Left lung (tissue), 4 donors: ENCODE measurements at regions not wholly inside any gene's neighbourhood (a gene's known extent, or its start where the extent isn't known, plus 50 kb on each side); places are given as distances from the start of the nearest gene placed in this dataset.

Source experiments
- ATAC-seq: fragments of 200-7000 bp; cut with Tn5 transposase; one replicate; pipeline ENCODE4 v1.9.1; 2020; ENCODE audit warnings: moderate library complexity
- DNase-seq, 4 donors: peaks; one replicate each; pipeline ENCODE4 v3.0.0-alpha.2; 2013 to 2020
- H3K27ac ChIP-seq, 2 donors: fragments of 200-600 bp; sonication (generic) in 1 of 2; one replicate each; pipeline versions ENCODE4 v1.5.0 to v1.8.0; 2020 to 2021
- H3K27me3 ChIP-seq, 2 donors: fragments of 200-600 bp; sonication (generic) in 1 of 2; one replicate each; pipeline versions ENCODE4 v1.5.0 to v1.8.0; 2020 to 2021
- H3K36me3 ChIP-seq, 2 donors: fragments of 200-600 bp; sonication (generic) in 1 of 2; one replicate each; pipeline versions ENCODE4 v1.5.0 to v1.8.0; 2020 to 2021
- H3K4me1 ChIP-seq, 2 donors: fragments of 200-600 bp; one replicate each; pipeline ENCODE4 v1.8.0; 2021
- H3K4me3 ChIP-seq, 2 donors: fragments of 200-600 bp; sonication (generic) in 1 of 2; one replicate each; pipeline versions ENCODE4 v1.5.0 to v1.8.0; 2020 to 2021; ENCODE audit warnings: mild to moderate bottlenecking in 1 of 2
- H3K9me3 ChIP-seq, 2 donors: fragments of 200-600 bp; sonication (generic) in 1 of 2; one replicate each; pipeline versions ENCODE4 v1.5.0 to v1.8.0; 2020 to 2021
- CTCF ChIP-seq, 2 donors: fragments of 200-600 bp; sonication (generic) in 1 of 2; IDR thresholded peaks; one replicate each; pipeline versions ENCODE4 v1.5.0 to v1.8.0; 2021; ENCODE audit warnings: antibody characterized with exemption in 2 of 2
- intact Hi-C, 2 donors: fragments of 100-400 bp; cut with DNase I; formaldehyde crosslinking; loops; one replicate each; pipeline versions ENCODE4 v1.11.2 to v1.14.2; 2022
- donor health status: DM: no; HTN: yes; CAD: no.
- donor health status: DM: no; HTN: no; CAD: no.

- Histone ChIP-seq H3K27ac (no peak overlapping the region), H3K9me3 (no peaks in the 10 kb centered on the region), H3K27me3 (no peaks in the 10 kb centered on the region), H3K4me3 (no peak overlapping the region), H3K36me3 (no peaks in the 10 kb centered on the region), H3K4me1 (no peaks in the 10 kb centered on the region)
- TF ChIP-seq CTCF (IDR thresholded peaks at IDR 0.05), result no peak
- no peak for ATAC-seq
- no peak for DNase-seq
- intact Hi-C loops, result no loop called here
Measured at GRCh38 chrX:25207803-25208475, 192.2 kb upstream of the ARX start.

GRCh38 chrX:25206778-25207177 is 191.0 kb upstream of the ARX start:
- no peak for ATAC-seq
- no peaks in the 10 kb centered on the region for H3K9me3 ChIP-seq
- H3K4me1 ChIP-seq, result no peaks in the 10 kb centered on the region
- DNase-seq, result no peak
- no peaks in the 10 kb centered on the region for H3K36me3 ChIP-seq
- no peak overlapping the region for H3K27ac ChIP-seq
- intact Hi-C loops, result no loop called here
- H3K27me3 ChIP-seq, result no peaks in the 10 kb centered on the region
- no peak for TF ChIP-seq CTCF (IDR thresholded peaks at IDR 0.05)
- no peak overlapping the region for H3K4me3 ChIP-seq

GRCh38 chrX:25204182-25204581 is 188.4 kb upstream of the ARX start:
- Histone ChIP-seq H3K36me3 (no peaks in the 10 kb centered on the region), H3K27me3 (no peaks in the 10 kb centered on the region), H3K27ac (no peak overlapping the region), H3K4me3 (no peak overlapping the region), H3K9me3 (no peaks in the 10 kb centered on the region), H3K4me1 (no peaks in the 10 kb centered on the region)
- intact Hi-C loops, result no loop called here
- ATAC-seq, result no peak
- no peak for DNase-seq
- TF ChIP-seq CTCF (IDR thresholded peaks at IDR 0.05), result no peak

GRCh38 chrX:25202827-25203226 is 187.1 kb upstream of the ARX start:
- Histone ChIP-seq H3K36me3 (no peaks in the 10 kb centered on the region), H3K27ac (no peak overlapping the region), H3K4me3 (no peak overlapping the region), H3K9me3 (no peaks in the 10 kb centered on the region), H3K4me1 (no peaks in the 10 kb centered on the region), H3K27me3 (no peaks in the 10 kb centered on the region)
- intact Hi-C loops, result no loop called here
- DNase-seq, result no peak
- no peak for ATAC-seq
- no peak for TF ChIP-seq CTCF (IDR thresholded peaks at IDR 0.05)

- no peak for TF ChIP-seq CTCF (IDR thresholded peaks at IDR 0.05)
- no peak for DNase-seq
- H3K4me3 ChIP-seq, result no peak overlapping the region
- intact Hi-C loops, result no loop called here
- no peak overlapping the region for H3K27ac ChIP-seq
- H3K27me3 ChIP-seq, result no peaks in the 10 kb centered on the region
- no peak for ATAC-seq
- H3K9me3 ChIP-seq, result no peaks in the 10 kb centered on the region
- no peaks in the 10 kb centered on the region for H3K4me1 ChIP-seq
- H3K36me3 ChIP-seq, result no peaks in the 10 kb centered on the region
Measured at GRCh38 chrX:25198891-25199290, 183.1 kb upstream of the ARX start.
